GM20000 (cell line): ENCODE measurements at regions not wholly inside any gene's neighbourhood (a gene's known extent, or its start where the extent isn't known, plus 50 kb on each side); places are given as distances from the start of the nearest gene placed in this dataset.

Source experiments
- DNase-seq: peaks from one replicate; pipeline ENCODE4 v3.0.0; 2012; ENCODE audit warnings: low spot score
- TF ChIP-seq, protein P1 (sequence below): IDR thresholded peaks from 2 replicates; pipeline ENCODE4 v1.5.1; 2012; ENCODE audit warnings: mild to moderate bottlenecking, control low read depth; ENCODE audit errors: extremely low read depth, missing control alignments

DNA sequence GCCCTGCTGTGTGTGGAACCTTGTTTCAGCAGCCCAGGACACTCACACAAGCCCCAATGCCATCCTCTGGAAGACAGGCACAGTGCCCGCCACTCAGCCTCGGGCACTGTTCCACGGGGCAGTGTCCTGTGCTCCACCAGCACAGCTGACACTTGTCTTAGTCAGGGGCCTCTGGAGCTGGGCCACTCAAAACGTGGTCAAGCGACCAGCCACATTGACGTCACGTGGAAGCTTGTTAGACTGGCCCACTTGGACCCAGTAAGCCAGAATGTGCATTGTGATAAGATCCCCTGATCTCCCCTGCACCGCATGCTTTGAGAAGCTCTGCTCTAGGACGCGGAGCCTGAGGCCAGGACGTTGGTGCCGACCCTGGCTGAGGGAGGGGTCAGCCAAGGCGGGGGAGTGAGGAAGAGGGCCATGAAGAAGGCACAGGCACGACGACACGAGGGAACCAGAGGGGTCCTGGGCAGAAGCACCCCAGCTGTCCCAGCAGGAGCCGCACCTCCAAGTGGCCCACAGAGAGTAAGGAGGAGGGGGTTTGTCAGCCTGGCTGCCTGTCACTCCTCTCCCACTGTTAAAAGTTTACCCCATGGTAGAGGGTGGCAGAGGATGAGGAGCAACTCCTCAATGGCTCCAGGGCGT, 64.6 kb downstream of the LINC01488 start:
- TF ChIP-seq, protein P1, sequence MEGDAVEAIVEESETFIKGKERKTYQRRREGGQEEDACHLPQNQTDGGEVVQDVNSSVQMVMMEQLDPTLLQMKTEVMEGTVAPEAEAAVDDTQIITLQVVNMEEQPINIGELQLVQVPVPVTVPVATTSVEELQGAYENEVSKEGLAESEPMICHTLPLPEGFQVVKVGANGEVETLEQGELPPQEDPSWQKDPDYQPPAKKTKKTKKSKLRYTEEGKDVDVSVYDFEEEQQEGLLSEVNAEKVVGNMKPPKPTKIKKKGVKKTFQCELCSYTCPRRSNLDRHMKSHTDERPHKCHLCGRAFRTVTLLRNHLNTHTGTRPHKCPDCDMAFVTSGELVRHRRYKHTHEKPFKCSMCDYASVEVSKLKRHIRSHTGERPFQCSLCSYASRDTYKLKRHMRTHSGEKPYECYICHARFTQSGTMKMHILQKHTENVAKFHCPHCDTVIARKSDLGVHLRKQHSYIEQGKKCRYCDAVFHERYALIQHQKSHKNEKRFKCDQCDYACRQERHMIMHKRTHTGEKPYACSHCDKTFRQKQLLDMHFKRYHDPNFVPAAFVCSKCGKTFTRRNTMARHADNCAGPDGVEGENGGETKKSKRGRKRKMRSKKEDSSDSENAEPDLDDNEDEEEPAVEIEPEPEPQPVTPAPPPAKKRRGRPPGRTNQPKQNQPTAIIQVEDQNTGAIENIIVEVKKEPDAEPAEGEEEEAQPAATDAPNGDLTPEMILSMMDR, result no peak
- DNase-seq, result no peak

DNA sequence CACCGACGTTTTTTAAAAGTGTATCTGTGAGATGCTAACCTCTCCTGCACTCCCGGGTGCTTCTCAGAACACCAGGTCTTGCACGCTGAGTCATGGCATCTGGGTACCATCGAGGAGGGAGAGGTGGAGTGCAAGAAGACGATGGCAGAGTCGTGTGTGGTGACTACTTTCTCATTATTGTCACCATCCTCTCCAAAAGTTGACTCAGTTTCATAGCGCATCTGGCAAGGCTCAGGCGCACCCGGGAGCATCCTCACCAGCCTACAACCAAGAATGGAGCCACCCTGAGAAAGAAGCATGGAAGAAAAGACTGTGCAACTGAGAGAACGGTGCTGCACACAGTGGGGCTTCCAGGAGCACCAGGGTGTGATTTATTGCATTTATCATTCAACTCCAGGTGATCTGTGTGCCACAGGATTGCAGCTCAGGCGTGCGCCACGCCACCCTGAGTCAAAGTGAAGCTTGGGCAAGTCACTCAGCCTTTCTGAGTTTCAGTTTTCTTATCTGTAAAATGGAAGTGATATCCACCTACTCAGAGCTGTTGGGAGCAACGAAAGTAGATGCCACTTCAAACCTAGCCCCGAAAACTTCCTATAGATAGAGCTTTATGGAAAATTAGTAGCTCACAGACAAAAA, 65.4 kb downstream of the LINC01488 start:
- DNase-seq, result peak; percentile 64
- TF ChIP-seq, protein P1, result no peak

DNA sequence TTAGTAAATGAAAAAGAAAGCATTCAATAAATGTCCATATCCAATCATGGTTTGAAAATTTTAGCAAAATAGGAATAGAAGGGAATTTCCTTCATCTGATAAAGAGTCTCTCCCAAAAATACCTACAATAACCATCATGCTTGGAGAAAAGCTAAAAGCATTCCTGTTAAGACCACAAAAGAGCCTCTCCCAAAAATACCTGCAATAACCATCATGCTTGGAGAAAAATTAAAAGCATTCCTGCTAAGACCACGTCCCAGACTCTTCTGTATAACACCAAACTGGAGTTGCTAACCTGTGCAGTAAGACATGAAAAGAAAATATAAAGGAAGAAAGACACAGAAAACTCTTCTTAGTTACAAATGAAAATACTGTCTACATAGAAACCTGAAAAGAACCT, 69.4 kb downstream of the LINC01488 start:
- DNase-seq, result no peak
- TF ChIP-seq, protein P1, result no peak

DNA sequence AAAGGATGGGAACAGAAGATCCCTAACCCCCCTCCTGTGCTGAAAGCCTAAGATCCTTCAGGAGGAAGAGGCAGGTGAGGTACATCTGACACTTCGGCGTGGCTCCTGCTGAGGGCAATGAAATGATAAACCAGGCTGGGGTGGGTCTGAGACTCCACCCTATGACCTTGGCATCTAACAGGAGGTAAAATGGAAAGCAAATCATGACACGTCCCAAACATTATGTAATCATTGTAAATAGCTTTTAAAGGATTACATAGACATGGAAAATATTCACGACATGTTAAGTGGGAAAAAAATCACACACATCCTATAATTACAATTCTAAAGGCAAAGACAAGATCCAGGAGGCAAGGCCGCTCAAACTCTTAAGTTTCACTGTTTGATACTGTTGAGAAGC, 70.5 kb downstream of the LINC01488 start:
- DNase-seq, result no peak
- TF ChIP-seq, protein P1, result no peak

DNA sequence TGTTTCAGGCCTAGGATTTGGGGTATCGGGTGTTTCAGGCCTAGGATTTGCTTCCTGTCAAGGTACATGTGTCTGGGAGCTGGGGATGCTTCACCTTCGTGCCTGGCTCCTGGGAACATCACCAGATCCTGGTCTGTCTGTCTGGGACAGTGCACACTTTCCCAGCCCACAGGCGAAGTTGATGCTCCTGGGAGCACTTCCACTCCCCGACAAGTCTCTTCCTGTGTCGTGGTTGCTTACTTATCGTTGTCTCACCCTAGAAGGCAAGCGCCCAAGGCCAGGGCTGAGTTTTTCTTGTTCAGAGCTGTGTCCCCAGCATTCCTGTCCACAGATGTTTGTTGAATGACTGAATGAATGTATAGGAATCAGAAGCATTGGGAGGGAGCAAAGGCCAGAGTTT, 71.5 kb downstream of the LINC01488 start:
- no peak for DNase-seq
- TF ChIP-seq, protein P1, result no peak

DNA sequence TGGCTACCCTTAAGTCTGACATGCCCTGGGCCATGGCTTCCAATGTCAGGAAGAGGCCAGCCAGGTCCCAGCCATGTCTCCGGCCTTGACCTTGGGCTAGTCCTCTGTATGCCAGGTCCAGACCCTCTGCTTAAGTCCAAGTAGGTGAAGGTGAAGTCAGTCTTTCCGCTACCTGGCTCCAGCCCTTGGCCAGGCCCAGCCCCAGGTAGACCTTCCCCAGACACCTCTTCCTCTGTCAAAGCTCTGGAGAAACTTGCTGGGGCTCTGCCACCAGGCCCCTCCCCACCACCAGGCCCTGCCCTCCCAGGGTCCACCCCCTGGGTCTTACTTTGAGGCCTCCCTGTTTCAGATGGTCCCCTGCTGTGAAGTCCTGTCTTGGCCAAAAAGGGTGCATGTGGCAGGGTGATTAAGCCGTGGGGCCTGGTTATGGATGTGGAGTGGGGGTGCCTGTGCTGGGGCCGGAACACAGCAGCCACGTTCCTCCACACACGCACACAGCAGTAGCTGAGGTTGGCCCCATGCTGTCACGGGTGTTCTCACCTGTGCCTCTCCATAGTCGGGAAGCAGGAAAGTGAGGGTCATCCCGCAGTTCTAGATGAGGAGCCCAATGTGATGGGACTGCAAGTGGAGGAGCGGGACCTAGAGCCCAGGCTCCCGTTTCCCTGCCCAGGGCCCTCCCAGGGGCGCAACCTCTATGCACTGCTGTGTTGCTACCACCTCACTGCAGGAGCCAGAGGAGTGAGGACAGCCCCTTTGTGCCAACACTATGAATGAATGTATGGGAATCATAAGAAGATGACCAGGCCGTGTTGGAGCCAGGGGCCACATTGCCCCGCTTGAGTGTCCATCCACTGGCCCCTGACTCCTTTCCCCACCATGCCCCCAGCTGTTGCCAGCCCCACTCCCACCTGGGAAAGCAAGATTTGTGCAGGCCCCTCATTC, 72.2 kb downstream of the LINC01488 start:
- TF ChIP-seq, protein P1, result no peak

DNA sequence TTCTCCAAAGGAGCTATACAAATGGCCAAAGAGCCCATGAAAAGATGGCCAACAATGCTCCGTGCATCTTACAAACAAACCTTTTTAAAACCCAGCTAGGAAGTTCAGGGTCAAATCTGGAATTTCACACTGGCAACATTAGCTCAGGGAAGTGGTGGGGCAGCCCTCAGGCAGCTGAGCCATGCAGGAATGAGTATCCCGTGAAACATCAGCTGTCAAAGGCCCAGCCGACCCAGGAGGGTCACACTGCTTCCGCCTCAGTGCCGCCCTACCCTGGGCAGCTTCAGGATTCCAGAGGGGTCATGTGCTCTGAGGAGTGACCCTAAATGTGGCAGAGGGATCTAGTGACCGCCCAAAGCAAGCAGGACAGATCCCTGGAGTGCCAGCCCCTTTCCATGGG, 73.4 kb downstream of the LINC01488 start:
- DNase-seq, result no peak
- TF ChIP-seq, protein P1, result no peak

More for the DNA sequence above, 72.2 kb downstream of the LINC01488 start:
- DNase-seq, result no peak
